H1 (cell line): ENCODE measurements at regions not wholly inside any gene's neighbourhood (a gene's known extent, or its start where the extent isn't known, plus 50 kb on each side); places are given as distances from the start of the nearest gene placed in this dataset.

Experiments used
- CTCF ChIA-PET: fragments of 300-600 bp; sonication (Branson Sonifier 250); formaldehyde crosslinking; loops from one replicate; lab custom pipeline; 2021; ENCODE audit not compliant: partially characterized antibody; lab: Charles Lee
- POLR2A ChIA-PET: fragments of 300-600 bp; sonication (Branson Sonifier 250); formaldehyde crosslinking; loops from one replicate; lab custom pipeline; 2021; ENCODE audit warnings: inconsistent platforms; ENCODE audit not compliant: partially characterized antibody; lab: Charles Lee
- DNase-seq, 2 experiments: peaks; one replicate each; pipeline versions ENCODE4 v3.0.0 to v3.0.0-alpha.2; 2010 to 2022; ENCODE audit warnings: low spot score in 2 of 2, low read depth in 1 of 2, mixed read lengths in 1 of 2
- FAIRE-seq: peaks from 2 replicates; lab custom pipeline; 2011; peaks lifted over from hg19 to GRCh38; lab: Jason Lieb, UNC
- H2AFZ ChIP-seq: 2 replicates; pipeline ENCODE4 v1.8.1; 2012; ENCODE audit warnings: low read length, inconsistent platforms
- H2AK5ac ChIP-seq: 2 replicates; pipeline ENCODE4 v1.6.1; 2013; ENCODE audit warnings: low read depth, low read length
- H2BK120ac ChIP-seq: replicated peaks from 2 replicates; pipeline ENCODE3; 2013; ENCODE audit warnings: low read depth, low read length, inconsistent platforms
- H2BK12ac ChIP-seq: 2 replicates; pipeline ENCODE4 v1.6.1; 2013; ENCODE audit warnings: low read depth, low read length
- H2BK15ac ChIP-seq: 2 replicates; pipeline ENCODE4 v1.6.1; 2013; ENCODE audit warnings: low read length
- H2BK20ac ChIP-seq: 2 replicates; pipeline ENCODE4 v1.6.1; 2013; ENCODE audit warnings: low read length
- H2BK5ac ChIP-seq: 2 replicates; pipeline ENCODE4 v1.6.1; 2013; ENCODE audit warnings: low read depth, low read length
- H3K14ac ChIP-seq: 2 replicates; pipeline ENCODE4 v1.6.1; 2013; ENCODE audit warnings: inconsistent platforms; ENCODE audit not compliant: insufficient read length
- H3K18ac ChIP-seq: 2 replicates; pipeline ENCODE4 v1.6.1; 2013; ENCODE audit warnings: low read length; ENCODE audit errors: extremely low read depth
- H3K23ac ChIP-seq: 2 replicates; pipeline ENCODE4 v1.6.1; 2013; ENCODE audit warnings: inconsistent platforms; ENCODE audit not compliant: insufficient read length
- H3K23me2 ChIP-seq: 2 replicates; pipeline ENCODE4 v1.6.1; 2013; ENCODE audit warnings: low read depth, low read length
- H3K27ac ChIP-seq: 2 replicates; pipeline ENCODE4 v1.6.1; 2011; ENCODE audit warnings: low read depth, low read length, inconsistent platforms
- H3K27me3 ChIP-seq, 4 experiments: replicated peaks in 1 of 4; 1 replicate in 1 of 4; 2 replicates in 3 of 4; pipeline versions ENCODE4 v1.6.1 to v1.8.1; 2011 to 2013; ENCODE audit warnings: low read length in 3 of 4, mild to moderate bottlenecking in 3 of 4, inconsistent platforms in 2 of 4, mixed read lengths in 2 of 4, moderate library complexity in 1 of 4; ENCODE audit not compliant: control insufficient read depth in 3 of 4, insufficient read depth in 3 of 4; ENCODE audit errors: extremely low read depth in 1 of 4
- H3K36me3 ChIP-seq, 4 experiments: 2 replicates each; pipeline versions ENCODE4 v1.6.1 to v1.8.1; 2011 to 2013; ENCODE audit warnings: mild to moderate bottlenecking in 4 of 4, low read length in 3 of 4, moderate library complexity in 2 of 4, control low read depth in 1 of 4, inconsistent platforms in 1 of 4; ENCODE audit not compliant: insufficient read depth in 4 of 4, control insufficient read depth in 2 of 4
- H3K4ac ChIP-seq: replicated peaks from 2 replicates; pipeline ENCODE3; 2013; ENCODE audit warnings: low read length, low read depth, mixed read lengths, inconsistent platforms; ENCODE audit not compliant: insufficient read length
- H3K4me1 ChIP-seq, 4 experiments: replicated peaks in 1 of 4; 1 replicate in 1 of 4; 2 replicates in 3 of 4; pipeline versions ENCODE4 v1.6.1 to v1.8.1; 2011 to 2013; ENCODE audit warnings: low read length in 3 of 4, inconsistent platforms in 2 of 4, mixed read lengths in 1 of 4; ENCODE audit not compliant: insufficient read depth in 4 of 4, control insufficient read depth in 3 of 4
- H3K4me2 ChIP-seq, 2 experiments: 2 replicates each; pipeline versions ENCODE4 v1.6.1 to v1.8.1; 2011 to 2013; ENCODE audit warnings: low read depth in 2 of 2, low read length in 2 of 2, control low read depth in 1 of 2, inconsistent platforms in 1 of 2, mild to moderate bottlenecking in 1 of 2; ENCODE audit not compliant: insufficient read depth in 1 of 2
- H3K4me3 ChIP-seq, 4 experiments: fragments of 200-600, 300-600 bp in 1 of 4; sonication (generic), shearing (Covaris generic), sonication (Bioruptor Twin) in 1 of 4; 2 replicates each; pipeline versions ENCODE4 v1.5.1 to v1.8.1; 2011 to 2016; ENCODE audit warnings: low read length in 4 of 4, low read depth in 3 of 4, control low read depth in 2 of 4, inconsistent platforms in 2 of 4, mild to moderate bottlenecking in 2 of 4, mixed read lengths in 1 of 4, moderate library complexity in 1 of 4; ENCODE audit not compliant: insufficient read depth in 2 of 4; ENCODE audit errors: extremely low read depth in 1 of 4
- H3K56ac ChIP-seq: replicated peaks from 2 replicates; pipeline ENCODE3; 2013; ENCODE audit warnings: low read depth, mild to moderate bottlenecking, mixed read lengths, low read length, inconsistent platforms; ENCODE audit not compliant: insufficient read length
- H3K79me1 ChIP-seq: 2 replicates; pipeline ENCODE4 v1.6.1; 2013; ENCODE audit warnings: low read depth, low read length, control low read depth
- H3K79me2 ChIP-seq, 2 experiments: 2 replicates each; pipeline versions ENCODE4 v1.6.1 to v1.8.1; 2012 to 2013; ENCODE audit warnings: low read length in 2 of 2, mild to moderate bottlenecking in 2 of 2, inconsistent platforms in 1 of 2; ENCODE audit not compliant: insufficient read depth in 2 of 2, control insufficient read depth in 1 of 2
- H3K9ac ChIP-seq, 4 experiments: replicated peaks in 1 of 4; 1 replicate in 1 of 4; 2 replicates in 3 of 4; pipeline versions ENCODE4 v1.6.1 to v1.8.1; 2011 to 2013; ENCODE audit warnings: low read depth in 3 of 4, low read length in 3 of 4, control low read depth in 2 of 4, mild to moderate bottlenecking in 2 of 4, moderate library complexity in 2 of 4, inconsistent platforms in 1 of 4; ENCODE audit errors: extremely low read depth in 1 of 4
- H3K9me3 ChIP-seq, 2 experiments: 2 replicates each; pipeline versions ENCODE4 v1.6.1 to v1.8.1; 2012 to 2013; ENCODE audit warnings: mild to moderate bottlenecking in 2 of 2, moderate library complexity in 2 of 2, control low read depth in 1 of 2, inconsistent platforms in 1 of 2, low read depth in 1 of 2, low read length in 1 of 2, mixed read lengths in 1 of 2; ENCODE audit not compliant: insufficient read depth in 2 of 2
- H4K20me1 ChIP-seq, 2 experiments: replicated peaks in 1 of 2; 2 replicates each; pipeline versions ENCODE3 to v1.8.1; 2011 to 2013; ENCODE audit warnings: inconsistent platforms in 2 of 2, low read length in 2 of 2, mild to moderate bottlenecking in 1 of 2; ENCODE audit not compliant: insufficient read depth in 2 of 2, control insufficient read depth in 1 of 2
- H4K5ac ChIP-seq: 2 replicates; pipeline ENCODE4 v1.6.1; 2013; ENCODE audit warnings: low read length, low read depth, mixed read lengths, inconsistent platforms; ENCODE audit not compliant: insufficient read length
- H4K8ac ChIP-seq: 2 replicates; pipeline ENCODE4 v1.8.0; 2013; ENCODE audit warnings: mild to moderate bottlenecking, moderate library complexity, low read length, inconsistent platforms; ENCODE audit not compliant: insufficient read depth; ENCODE audit errors: extremely low read depth
- H4K91ac ChIP-seq: replicated peaks from 2 replicates; pipeline ENCODE3; 2013; ENCODE audit warnings: low read length, mixed read lengths, inconsistent platforms; ENCODE audit not compliant: insufficient read length
- BACH1 ChIP-seq: IDR thresholded peaks from 2 replicates; pipeline ENCODE4 v1.6.1; 2012; ENCODE audit warnings: low read length, improper control_type of control experiment
- BRCA1 ChIP-seq: IDR thresholded peaks from 2 replicates; pipeline ENCODE4 v1.6.1; 2012; ENCODE audit warnings: low read depth, low read length, improper control_type of control experiment
- CHD2 ChIP-seq: IDR thresholded peaks from 2 replicates; pipeline ENCODE4 v1.6.1; 2012; ENCODE audit warnings: low read length, improper control_type of control experiment
- FOSL1 ChIP-seq: IDR thresholded peaks from 2 replicates; pipeline ENCODE4 v1.6.1; 2011; ENCODE audit warnings: mild to moderate bottlenecking, low read depth, low read length, moderate library complexity; ENCODE audit not compliant: insufficient read depth
- GTF2F1 ChIP-seq: IDR thresholded peaks from 2 replicates; pipeline ENCODE4 v1.6.1; 2012; ENCODE audit warnings: low read depth, low read length, improper control_type of control experiment, borderline replicate concordance
- KDM1A ChIP-seq: fragments of 200-600, 300-600 bp; sonication (generic); IDR thresholded peaks from 2 replicates; pipeline ENCODE4 v1.7.1; 2016; ENCODE audit warnings: mild to moderate bottlenecking, low read length, borderline replicate concordance
- KDM5A ChIP-seq: fragments of 200-600 bp; IDR thresholded peaks from 2 replicates; pipeline ENCODE4 v1.7.1; 2012; ENCODE audit warnings: mild to moderate bottlenecking, low read length, inconsistent platforms, mixed read lengths
- SAP30 ChIP-seq: fragments of 300-600 bp; sonication (generic); IDR thresholded peaks from 2 replicates; pipeline ENCODE4 v1.7.1; 2012; ENCODE audit warnings: low read length, moderate library complexity, mild to moderate bottlenecking, inconsistent platforms; ENCODE audit not compliant: insufficient read depth, insufficient replicate concordance
- SP1 ChIP-seq: IDR thresholded peaks from 2 replicates; pipeline ENCODE4 v1.6.1; 2011; ENCODE audit warnings: low read depth, low read length
- TAF1 ChIP-seq: IDR thresholded peaks from 2 replicates; pipeline ENCODE4 v1.6.1; 2011; ENCODE audit warnings: mild to moderate bottlenecking, low read depth, low read length
- TBP ChIP-seq: IDR thresholded peaks from 2 replicates; pipeline ENCODE4 v1.6.1; 2011; ENCODE audit warnings: low read depth, low read length, improper control_type of control experiment
- WGBS, 2 experiments: shearing (Covaris generic) in 1 of 2; methylation state at CpG; one replicate each; pipeline versions ENCODE4 v1.1.6 to v1.1.7; 2013 to 2015; ENCODE audit warnings: low lambda C conversion rate in 2 of 2, mixed read lengths in 2 of 2, inconsistent platforms in 1 of 2, low coverage in 1 of 2, missing lambda C conversion rate in 1 of 2; ENCODE audit not compliant: insufficient replicate concordance in 2 of 2, insufficient coverage in 1 of 2, insufficient read length in 1 of 2; ENCODE audit errors: extremely low coverage in 1 of 2, missing lambda C conversion rate in 1 of 2; 5-methylcytosine and 5-hydroxymethylcytosine counted together
- TF ChIP-seq, protein P1 (sequence below): IDR thresholded peaks from 2 replicates; pipeline ENCODE4 v1.6.1; 2012; ENCODE audit warnings: inconsistent platforms

GRCh38 chr2:238985041-238985729, 137.3 kb downstream of the TWIST2 start:
- DNase-seq: no peak
- H2BK5ac ChIP-seq: no peak overlapping the region
- 96% methylated on average over 20 of the region's 22 CpGs; no CpG with 5 or more reads in 1 of the 2 experiments for WGBS, 2 experiments
- no peak overlapping the region for H3K4me3 ChIP-seq
- TF ChIP-seq, protein P1, sequence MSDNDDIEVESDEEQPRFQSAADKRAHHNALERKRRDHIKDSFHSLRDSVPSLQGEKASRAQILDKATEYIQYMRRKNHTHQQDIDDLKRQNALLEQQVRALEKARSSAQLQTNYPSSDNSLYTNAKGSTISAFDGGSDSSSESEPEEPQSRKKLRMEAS: no peak
- TF ChIP-seq KDM1A (no peak), BRCA1 (no peak), FOSL1 (no peak), SAP30 (no peak), GTF2F1 (no peak), BACH1 (no peak), TBP (no peak), CHD2 (no peak), SP1 (no peak), KDM5A (no peak), TAF1 (no peak)
- no peak overlapping the region for H3K27ac ChIP-seq
- no peak overlapping the region for H3K4me2 ChIP-seq
- H3K9me3 ChIP-seq: no peaks in the 10 kb centered on the region
- no peak overlapping the region for H3K23ac ChIP-seq
- no peak for FAIRE-seq
- H3K23me2 ChIP-seq: no peaks in the 10 kb centered on the region
- no peak overlapping the region for H4K91ac ChIP-seq
- no peak overlapping the region for H2BK120ac ChIP-seq
- H3K79me1 ChIP-seq: no peaks in the 10 kb centered on the region
- no peak overlapping the region for H3K18ac ChIP-seq
- H3K9ac ChIP-seq: no peak overlapping the region
- 0 out of 2 replicates have a peak overlapping the region, but pooled peaks have one; percentile 78 for H2AFZ ChIP-seq
- no peak overlapping the region for H3K14ac ChIP-seq
- peaks cover 0 to 8% (median 2%) of the 10 kb centered on the region in 4 experiments; a peak in 4 of 7 replicates for H3K4me1 ChIP-seq
- no peak overlapping the region for H2AK5ac ChIP-seq
- no peaks in the 10 kb centered on the region for H3K27me3 ChIP-seq
- no peak overlapping the region; the same call in 1 of the 2 replicates for H4K8ac ChIP-seq
- H2BK20ac ChIP-seq: no peak overlapping the region
- no peaks in the 10 kb centered on the region for H3K79me2 ChIP-seq
- no peaks in the 10 kb centered on the region for H3K36me3 ChIP-seq
- H3K4ac ChIP-seq: no peak overlapping the region
- ChIA-PET POLR2A (no interaction called here), CTCF (interaction anchor here (0.8 to 2.0 kb wide), 2 partner anchors 14 to 47 kb away, joined by 3 to 6 read pairs; no protein-coding TSS in a partner anchor)
- H2BK12ac ChIP-seq: no peak overlapping the region
- H3K56ac ChIP-seq: no peak overlapping the region
- H4K20me1 ChIP-seq: no peaks in the 10 kb centered on the region
- H4K5ac ChIP-seq: no peak overlapping the region
- no peak overlapping the region for H2BK15ac ChIP-seq
